Loucy (cell line): ENCODE measurements at regions not wholly inside any gene's neighbourhood (a gene's known extent, or its start where the extent isn't known, plus 50 kb on each side); places are given as distances from the start of the nearest gene placed in this dataset.

Source experiments
- H2AFZ ChIP-seq: fragments of 200-600 bp; sonication (generic); 2 replicates; pipeline ENCODE4 v1.6.0; 2016; ENCODE audit warnings: antibody characterized with exemption, mild to moderate bottlenecking, low read length, moderate library complexity
- H3F3A ChIP-seq: fragments of 200-600 bp; 2 replicates; pipeline ENCODE4 v1.6.0; 2016; ENCODE audit warnings: antibody characterized with exemption, low read depth, mild to moderate bottlenecking
- H3K27me3 ChIP-seq: fragments of 200-600 bp; sonication (generic); 2 replicates; pipeline ENCODE4 v1.6.1; 2014; ENCODE audit warnings: low read length, mild to moderate bottlenecking; ENCODE audit not compliant: insufficient read depth, poor library complexity, severe bottlenecking
- H3K36me3 ChIP-seq: fragments of 200-600 bp; sonication (generic); 2 replicates; pipeline ENCODE4 v1.6.1; 2016; ENCODE audit warnings: low read length; ENCODE audit not compliant: insufficient read depth
- H3K4me1 ChIP-seq: fragments of 200-600 bp; sonication (generic); 2 replicates; pipeline ENCODE4 v1.5.1; 2014; ENCODE audit warnings: low read length, mild to moderate bottlenecking; ENCODE audit not compliant: insufficient read depth, poor library complexity, severe bottlenecking
- H3K4me2 ChIP-seq: fragments of 200-600 bp; sonication (generic); 2 replicates; pipeline ENCODE4 v1.6.0; 2014; ENCODE audit warnings: antibody characterized with exemption, low read length, low read depth, mild to moderate bottlenecking; ENCODE audit not compliant: poor library complexity, severe bottlenecking
- H3K4me3 ChIP-seq: fragments of 200-600 bp; sonication (generic); 2 replicates; pipeline ENCODE4 v1.5.1; 2014; ENCODE audit warnings: low read length, mild to moderate bottlenecking, mixed read lengths; ENCODE audit not compliant: poor library complexity, severe bottlenecking
- H3K79me2 ChIP-seq: fragments of 200-600 bp; sonication (generic); 2 replicates; pipeline ENCODE4 v1.6.1; 2014; ENCODE audit warnings: low read length; ENCODE audit not compliant: insufficient read depth
- H3K9ac ChIP-seq: fragments of 200-600 bp; sonication (generic); 2 replicates; pipeline ENCODE4 v1.6.0; 2014; ENCODE audit warnings: mild to moderate bottlenecking, low read depth, low read length, moderate library complexity; ENCODE audit not compliant: poor library complexity, severe bottlenecking
- H3K9me2 ChIP-seq: fragments of 200-600 bp; sonication (generic); replicated peaks from 2 replicates; pipeline ENCODE4 v1.6.1; 2016; ENCODE audit warnings: low read depth, low read length, mixed read lengths
- H3K9me3 ChIP-seq: fragments of 200-600 bp; sonication (generic); 2 replicates; pipeline ENCODE4 v1.6.1; 2014; ENCODE audit warnings: mild to moderate bottlenecking, antibody characterized with exemption, low read length, low read depth; ENCODE audit not compliant: insufficient read depth
- H4K20me1 ChIP-seq: fragments of 200-600 bp; sonication (generic); 2 replicates; pipeline ENCODE4 v1.6.0; 2014; ENCODE audit warnings: antibody characterized with exemption, low read length, mild to moderate bottlenecking; ENCODE audit not compliant: insufficient read depth, poor library complexity, severe bottlenecking
- EZH2phosphoT487 ChIP-seq: fragments of 200-600 bp; IDR thresholded peaks from 2 replicates; pipeline ENCODE4 v1.6.1; 2018; ENCODE audit warnings: antibody characterized with exemption, mild to moderate bottlenecking, moderate library complexity, borderline replicate concordance
- TF ChIP-seq, protein P1 (sequence below): fragments of 200-600 bp; sonication (generic); conservative IDR thresholded peaks from 2 replicates; pipeline ENCODE4 v1.5.1; 2014; ENCODE audit warnings: mild to moderate bottlenecking, antibody characterized with exemption, low read length

DNA sequence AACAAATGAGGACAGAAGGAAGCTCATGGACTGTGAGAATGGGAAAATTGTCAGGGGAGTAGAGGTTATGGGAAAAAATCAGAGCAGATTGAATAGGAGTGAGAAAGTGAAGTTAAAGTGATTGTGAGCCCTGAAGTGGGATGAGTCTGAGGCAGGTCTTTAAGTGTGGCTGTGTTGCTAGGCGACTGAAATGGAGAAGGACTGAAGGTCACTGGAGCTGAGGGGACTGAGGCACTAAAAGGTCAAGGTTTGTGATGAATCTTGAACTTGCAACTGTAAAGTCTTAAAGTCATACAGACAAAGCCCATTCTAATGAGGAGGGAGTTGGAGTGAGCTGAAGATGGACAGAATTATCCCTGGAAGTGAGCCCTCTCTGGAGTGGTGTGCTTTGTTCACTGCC lies 518.9 kb downstream of the TUSC7 start:
- no peak overlapping the region for H3K4me3 ChIP-seq
- no peaks in the 10 kb centered on the region for H3K9me2 ChIP-seq
- TF ChIP-seq, protein P1, sequence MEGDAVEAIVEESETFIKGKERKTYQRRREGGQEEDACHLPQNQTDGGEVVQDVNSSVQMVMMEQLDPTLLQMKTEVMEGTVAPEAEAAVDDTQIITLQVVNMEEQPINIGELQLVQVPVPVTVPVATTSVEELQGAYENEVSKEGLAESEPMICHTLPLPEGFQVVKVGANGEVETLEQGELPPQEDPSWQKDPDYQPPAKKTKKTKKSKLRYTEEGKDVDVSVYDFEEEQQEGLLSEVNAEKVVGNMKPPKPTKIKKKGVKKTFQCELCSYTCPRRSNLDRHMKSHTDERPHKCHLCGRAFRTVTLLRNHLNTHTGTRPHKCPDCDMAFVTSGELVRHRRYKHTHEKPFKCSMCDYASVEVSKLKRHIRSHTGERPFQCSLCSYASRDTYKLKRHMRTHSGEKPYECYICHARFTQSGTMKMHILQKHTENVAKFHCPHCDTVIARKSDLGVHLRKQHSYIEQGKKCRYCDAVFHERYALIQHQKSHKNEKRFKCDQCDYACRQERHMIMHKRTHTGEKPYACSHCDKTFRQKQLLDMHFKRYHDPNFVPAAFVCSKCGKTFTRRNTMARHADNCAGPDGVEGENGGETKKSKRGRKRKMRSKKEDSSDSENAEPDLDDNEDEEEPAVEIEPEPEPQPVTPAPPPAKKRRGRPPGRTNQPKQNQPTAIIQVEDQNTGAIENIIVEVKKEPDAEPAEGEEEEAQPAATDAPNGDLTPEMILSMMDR, result no peak
- TF ChIP-seq EZH2phosphoT487, result no peak
- no peaks in the 10 kb centered on the region for H4K20me1 ChIP-seq
- H3K79me2 ChIP-seq, result no peaks in the 10 kb centered on the region
- H3K9ac ChIP-seq, result no peak overlapping the region
- H3K27me3 ChIP-seq, result no peaks in the 10 kb centered on the region
- no peaks in the 10 kb centered on the region for H3K9me3 ChIP-seq
- H2AFZ ChIP-seq, result no peak overlapping the region
- no peak overlapping the region for H3K4me2 ChIP-seq
- no peaks in the 10 kb centered on the region for H3K4me1 ChIP-seq
- H3F3A ChIP-seq, result no peaks in the 10 kb centered on the region
- no peaks in the 10 kb centered on the region for H3K36me3 ChIP-seq

DNA sequence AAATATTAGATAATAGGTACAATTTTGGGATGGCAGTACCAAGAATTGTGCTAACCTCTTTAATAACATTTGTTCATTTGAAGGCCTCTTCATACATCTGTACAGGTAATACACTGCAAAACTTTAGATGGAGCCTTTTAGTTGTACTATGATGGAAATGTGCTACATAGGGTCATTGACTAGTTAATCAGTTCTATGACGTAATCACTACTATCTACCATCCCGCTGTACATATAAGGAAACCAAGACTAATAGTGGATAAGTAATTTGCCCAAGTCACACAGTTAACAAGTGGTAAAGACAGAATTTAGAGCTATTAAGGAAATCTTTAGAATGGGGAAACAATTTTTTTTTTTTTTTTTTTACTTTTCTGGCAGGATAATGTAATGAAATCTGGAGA lies 521.3 kb downstream of the TUSC7 start:
- H3F3A ChIP-seq, result no peaks in the 10 kb centered on the region
- no peaks in the 10 kb centered on the region for H3K9me2 ChIP-seq
- no peaks in the 10 kb centered on the region for H3K4me1 ChIP-seq
- H3K36me3 ChIP-seq, result no peaks in the 10 kb centered on the region
- H3K4me3 ChIP-seq, result no peak overlapping the region
- no peak for TF ChIP-seq EZH2phosphoT487
- TF ChIP-seq, protein P1, result no peak
- no peaks in the 10 kb centered on the region for H3K79me2 ChIP-seq
- H3K4me2 ChIP-seq, result no peak overlapping the region
- H4K20me1 ChIP-seq, result no peaks in the 10 kb centered on the region
- H2AFZ ChIP-seq, result no peak overlapping the region
- H3K9ac ChIP-seq, result no peak overlapping the region
- H3K9me3 ChIP-seq, result no peaks in the 10 kb centered on the region
- H3K27me3 ChIP-seq, result no peaks in the 10 kb centered on the region

DNA sequence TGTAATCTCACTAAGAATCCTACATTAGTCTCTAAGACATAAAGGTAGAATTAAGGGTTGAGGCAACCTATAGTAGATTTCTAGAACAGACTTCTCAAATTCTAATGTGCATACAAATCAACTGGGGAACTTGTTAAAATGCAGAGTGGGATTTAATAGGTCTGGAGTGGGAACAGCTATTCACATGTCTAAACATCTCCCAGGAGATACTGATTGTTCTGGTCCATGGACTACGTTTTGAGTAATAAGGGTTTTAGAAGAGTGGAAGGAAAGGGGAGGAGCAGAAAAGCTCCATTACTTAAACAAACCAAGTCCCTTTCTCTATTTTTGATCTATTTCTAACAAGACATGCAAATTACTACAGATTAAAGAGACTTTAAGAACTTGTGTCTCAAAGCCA lies 524.8 kb downstream of the TUSC7 start:
- Histone ChIP-seq H2AFZ (no peak overlapping the region), H3K9ac (no peak overlapping the region), H3K4me3 (no peak overlapping the region), H3K27me3 (no peaks in the 10 kb centered on the region), H4K20me1 (no peaks in the 10 kb centered on the region), H3K36me3 (no peaks in the 10 kb centered on the region), H3K4me2 (no peak overlapping the region), H3K9me2 (no peaks in the 10 kb centered on the region), H3K79me2 (no peaks in the 10 kb centered on the region), H3K9me3 (no peaks in the 10 kb centered on the region), H3F3A (no peaks in the 10 kb centered on the region), H3K4me1 (no peaks in the 10 kb centered on the region)
- TF ChIP-seq, protein P1, result no peak
